Activated CD4-positive, alpha-beta T cell treated with anti-CD3 and anti-CD28 coated beads, Interleukin-2, amount 10 ng/mL, durations not matched to agents 24 days and 14 days (primary cell): ENCODE measurements at regions not wholly inside any gene's neighbourhood (a gene's known extent, or its start where the extent isn't known, plus 50 kb on each side); places are given as distances from the start of the nearest gene placed in this dataset.

Source experiments
- DNase-seq: peaks from one replicate; pipeline ENCODE4 v3.0.0; 2022
- H3K27ac Mint-ChIP-seq: one replicate; pipeline ENCODE4 v1.8.0; 2022; ENCODE audit warnings: mild to moderate bottlenecking, mixed read lengths
- H3K27me3 Mint-ChIP-seq: one replicate; pipeline ENCODE4 v1.8.0; 2022; ENCODE audit warnings: mixed read lengths
- H3K36me3 Mint-ChIP-seq: one replicate; pipeline ENCODE4 v1.8.0; 2022; ENCODE audit warnings: low read depth, mild to moderate bottlenecking, mixed read lengths
- H3K4me1 Mint-ChIP-seq: one replicate; pipeline ENCODE4 v1.8.0; 2021; ENCODE audit warnings: mixed read lengths
- H3K4me3 Mint-ChIP-seq: one replicate; pipeline ENCODE4 v1.8.0; 2022; ENCODE audit warnings: mild to moderate bottlenecking, moderate library complexity, mixed read lengths
- H3K9me3 Mint-ChIP-seq: one replicate; pipeline ENCODE4 v1.8.0; 2021; ENCODE audit warnings: mixed read lengths
- intact Hi-C: fragments of 100-400 bp; cut with micrococcal nuclease; formaldehyde crosslinking; loops from one replicate; pipeline ENCODE4 v1.15.1; 2023

DNA sequence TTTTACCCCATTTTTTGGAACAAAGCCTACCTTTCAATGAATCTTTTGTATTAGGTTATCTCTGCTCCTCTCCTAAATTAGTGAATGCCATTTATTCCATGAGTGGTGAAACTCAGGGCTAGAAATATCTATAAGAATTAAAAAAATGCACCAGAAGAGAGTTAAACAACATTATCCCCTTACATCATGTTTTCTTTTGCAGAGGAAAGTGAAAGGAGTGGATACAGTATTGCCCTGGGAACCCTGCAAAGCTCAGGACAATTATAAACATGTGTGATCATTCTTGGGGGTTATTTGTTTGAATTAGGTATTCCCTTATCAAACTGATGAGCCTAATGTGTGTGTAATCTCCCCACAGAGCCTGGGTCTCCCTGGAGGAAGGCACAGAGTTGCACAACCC lies 559.2 kb downstream of the RNF144A start:
- intact Hi-C loops = no loop called here
- peaks cover 2% of the 10 kb centered on the region for H3K9me3 Mint-ChIP-seq
- DNase-seq = no peak
- H3K36me3 Mint-ChIP-seq = peaks cover 4% of the 10 kb centered on the region
- H3K4me3 Mint-ChIP-seq = no peak overlapping the region
- no peaks in the 10 kb centered on the region for H3K27me3 Mint-ChIP-seq
- peak overlapping the region; percentile 30 for H3K27ac Mint-ChIP-seq
- H3K4me1 Mint-ChIP-seq = peaks cover 35% of the 10 kb centered on the region

DNA sequence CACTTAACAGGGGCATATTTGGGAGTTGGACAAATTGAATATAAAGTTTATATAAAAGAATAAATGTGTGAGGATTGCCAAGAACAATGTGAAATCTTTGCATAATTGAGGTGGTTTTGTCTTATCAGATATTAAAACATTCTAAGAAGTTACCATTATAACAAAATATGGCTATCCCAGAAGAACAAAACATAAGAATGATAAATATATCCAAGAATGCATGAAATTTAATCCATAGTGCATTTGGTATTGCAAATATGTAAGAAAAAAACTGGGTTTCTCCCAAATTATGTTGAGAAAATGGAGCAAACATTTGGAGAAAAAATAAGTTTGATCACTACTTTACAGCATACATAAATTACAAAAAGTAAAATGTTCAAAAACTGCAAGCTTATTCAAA lies 562.4 kb downstream of the RNF144A start:
- peaks cover 27% of the 10 kb centered on the region for H3K4me1 Mint-ChIP-seq
- no peak overlapping the region for H3K4me3 Mint-ChIP-seq
- H3K27ac Mint-ChIP-seq = no peak overlapping the region
- intact Hi-C loops = no loop called here
- no peak for DNase-seq
- peaks cover 14% of the 10 kb centered on the region for H3K9me3 Mint-ChIP-seq
- H3K36me3 Mint-ChIP-seq = peaks cover 14% of the 10 kb centered on the region
- no peaks in the 10 kb centered on the region for H3K27me3 Mint-ChIP-seq

DNA sequence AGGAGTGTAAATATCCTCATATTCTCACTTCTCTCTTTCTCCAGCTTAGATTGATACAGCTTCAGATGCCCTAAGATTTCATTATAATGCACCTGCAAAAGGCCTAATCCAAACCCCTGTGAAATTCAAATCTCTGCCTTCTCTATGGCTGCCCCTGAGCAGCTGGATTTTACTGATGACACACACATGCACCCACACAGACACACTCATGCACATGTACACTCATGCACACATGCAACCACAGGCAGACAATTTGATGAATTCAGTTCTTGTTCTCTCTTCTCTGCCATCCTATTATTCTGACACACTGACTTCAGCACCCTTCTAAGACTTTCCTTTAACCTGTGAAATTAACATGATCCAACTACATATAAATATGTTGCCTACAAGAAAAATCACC lies 563.2 kb downstream of the RNF144A start:
- intact Hi-C loops = no loop called here
- H3K4me1 Mint-ChIP-seq = peaks cover 25% of the 10 kb centered on the region
- no peaks in the 10 kb centered on the region for H3K27me3 Mint-ChIP-seq
- H3K4me3 Mint-ChIP-seq = no peak overlapping the region
- H3K27ac Mint-ChIP-seq = no peak overlapping the region
- H3K9me3 Mint-ChIP-seq = peaks cover 14% of the 10 kb centered on the region
- no peak for DNase-seq
- peaks cover 11% of the 10 kb centered on the region for H3K36me3 Mint-ChIP-seq

DNA sequence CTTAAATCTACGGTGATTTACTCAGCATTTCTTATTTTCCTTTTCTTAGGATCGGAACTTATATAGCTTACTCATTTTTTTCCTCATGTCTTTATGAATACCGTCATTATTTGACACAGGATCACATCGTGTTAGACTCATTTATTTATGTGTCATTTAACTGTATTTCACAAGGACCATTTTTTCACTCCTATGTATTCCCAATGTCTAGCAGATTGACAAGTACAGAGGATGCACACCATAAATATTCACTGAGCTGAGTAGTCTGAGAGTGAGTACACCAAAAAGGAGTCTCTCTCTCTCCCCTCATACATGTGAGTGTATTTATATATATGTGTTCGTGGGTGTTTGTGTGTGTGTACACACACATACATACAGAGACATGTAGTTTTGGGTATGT lies 573.5 kb downstream of the RNF144A start:
- Mint-ChIP-seq H3K4me3 (no peak overlapping the region), H3K9me3 (peaks cover 37% of the 10 kb centered on the region), H3K27ac (no peak overlapping the region), H3K4me1 (peaks cover 2% of the 10 kb centered on the region), H3K36me3 (peaks cover 5% of the 10 kb centered on the region), H3K27me3 (no peaks in the 10 kb centered on the region)
- no peak for DNase-seq
- intact Hi-C loops = no loop called here

DNA sequence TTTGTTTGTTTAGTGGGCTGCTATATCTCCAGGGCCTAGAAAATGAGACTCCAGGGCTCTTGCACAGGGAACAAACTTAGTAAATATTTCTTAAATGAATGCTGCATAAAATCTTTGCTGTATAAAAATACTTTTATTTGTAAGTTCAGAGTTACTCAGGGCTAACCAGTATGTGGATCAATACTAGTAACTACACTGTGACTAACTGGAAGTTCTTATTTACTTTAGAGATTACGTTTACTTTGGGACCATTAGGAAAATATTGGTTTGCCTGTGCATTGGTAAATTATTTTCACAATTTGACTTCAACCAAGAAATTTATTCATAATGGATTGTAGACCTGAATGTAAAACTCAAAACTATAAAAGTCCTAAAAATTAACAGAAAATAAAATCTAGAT lies 575.5 kb downstream of the RNF144A start:
- Mint-ChIP-seq H3K36me3 (peaks cover 5% of the 10 kb centered on the region), H3K9me3 (peaks cover 32% of the 10 kb centered on the region), H3K27ac (no peak overlapping the region), H3K4me1 (peaks cover 11% of the 10 kb centered on the region), H3K27me3 (no peaks in the 10 kb centered on the region), H3K4me3 (no peak overlapping the region)
- intact Hi-C loops = no loop called here
- no peak for DNase-seq

DNA sequence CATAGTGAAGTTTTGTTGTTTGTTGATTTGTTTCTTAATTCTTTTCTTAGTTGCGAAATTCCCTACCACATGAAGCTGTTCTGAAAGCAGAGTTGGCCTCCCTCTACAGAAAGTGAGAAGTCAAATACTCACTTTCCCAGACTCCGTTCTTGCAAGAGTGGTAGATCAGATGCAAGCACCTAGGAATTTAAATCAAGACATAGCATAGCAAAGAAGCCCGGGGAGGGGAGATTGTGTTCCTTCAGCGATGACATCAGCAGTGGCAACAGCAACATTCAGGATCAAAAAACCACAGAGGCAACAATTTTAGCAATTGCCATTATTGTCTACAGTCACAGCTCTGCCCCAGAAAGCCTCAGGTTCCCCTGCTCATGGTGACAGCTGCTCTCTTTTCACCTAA lies 580.0 kb downstream of the RNF144A start:
- Mint-ChIP-seq H3K4me3 (no peak overlapping the region), H3K36me3 (peaks cover 5% of the 10 kb centered on the region), H3K27me3 (no peaks in the 10 kb centered on the region), H3K27ac (no peak overlapping the region), H3K9me3 (peaks cover 20% of the 10 kb centered on the region), H3K4me1 (peaks cover 27% of the 10 kb centered on the region)
- intact Hi-C loops = no loop called here
- DNase-seq = no peak

DNA sequence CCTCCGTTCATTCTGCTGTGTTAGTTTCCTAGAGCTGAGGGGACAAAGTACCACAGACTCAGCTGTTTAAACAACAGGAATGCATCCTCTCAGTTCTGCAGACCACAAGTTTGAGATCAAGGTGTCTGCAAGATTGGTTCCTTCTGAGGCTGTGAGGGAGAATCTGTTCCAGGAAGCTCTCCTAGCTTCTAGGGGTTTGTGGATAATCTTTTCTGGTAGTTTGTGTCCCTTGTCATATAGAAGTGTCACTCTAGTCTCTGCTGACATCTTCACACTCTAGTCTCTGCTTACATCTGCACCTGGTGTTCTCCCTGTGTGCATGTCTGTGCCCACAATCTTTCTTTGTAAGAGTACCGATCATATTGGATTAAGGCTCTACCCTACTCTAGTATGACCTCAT lies 581.8 kb downstream of the RNF144A start:
- Mint-ChIP-seq H3K4me1 (peaks cover 29% of the 10 kb centered on the region), H3K27ac (peak overlapping the region; percentile 35), H3K36me3 (peaks cover 3% of the 10 kb centered on the region), H3K27me3 (no peaks in the 10 kb centered on the region), H3K4me3 (no peak overlapping the region), H3K9me3 (peaks cover 10% of the 10 kb centered on the region)
- DNase-seq = no peak
- intact Hi-C loops = no loop called here

DNA sequence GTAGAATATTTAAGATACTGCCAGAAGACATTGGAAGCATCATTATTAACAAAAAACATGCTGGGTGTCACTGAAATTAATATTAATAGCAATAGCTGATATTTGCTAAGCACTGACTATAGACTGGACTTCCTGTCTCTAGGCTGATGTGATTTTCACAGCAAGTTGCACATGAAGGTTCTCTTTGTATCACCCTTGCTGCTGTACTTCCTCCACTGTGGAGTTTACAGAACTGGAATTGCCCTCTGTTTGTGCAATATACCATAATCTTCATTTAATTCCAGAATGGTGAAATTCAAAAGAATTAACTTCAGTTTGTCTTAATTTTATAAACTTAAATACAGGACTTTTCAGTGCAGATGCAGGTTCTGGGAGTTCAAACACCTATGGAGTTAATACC lies 585.1 kb downstream of the RNF144A start:
- intact Hi-C loops = no loop called here
- H3K36me3 Mint-ChIP-seq = peaks cover 1% of the 10 kb centered on the region
- H3K27me3 Mint-ChIP-seq = no peaks in the 10 kb centered on the region
- peaks cover 15% of the 10 kb centered on the region for H3K9me3 Mint-ChIP-seq
- no peak overlapping the region for H3K27ac Mint-ChIP-seq
- peaks cover 24% of the 10 kb centered on the region for H3K4me1 Mint-ChIP-seq
- no peak for DNase-seq
- H3K4me3 Mint-ChIP-seq = no peak overlapping the region

DNA sequence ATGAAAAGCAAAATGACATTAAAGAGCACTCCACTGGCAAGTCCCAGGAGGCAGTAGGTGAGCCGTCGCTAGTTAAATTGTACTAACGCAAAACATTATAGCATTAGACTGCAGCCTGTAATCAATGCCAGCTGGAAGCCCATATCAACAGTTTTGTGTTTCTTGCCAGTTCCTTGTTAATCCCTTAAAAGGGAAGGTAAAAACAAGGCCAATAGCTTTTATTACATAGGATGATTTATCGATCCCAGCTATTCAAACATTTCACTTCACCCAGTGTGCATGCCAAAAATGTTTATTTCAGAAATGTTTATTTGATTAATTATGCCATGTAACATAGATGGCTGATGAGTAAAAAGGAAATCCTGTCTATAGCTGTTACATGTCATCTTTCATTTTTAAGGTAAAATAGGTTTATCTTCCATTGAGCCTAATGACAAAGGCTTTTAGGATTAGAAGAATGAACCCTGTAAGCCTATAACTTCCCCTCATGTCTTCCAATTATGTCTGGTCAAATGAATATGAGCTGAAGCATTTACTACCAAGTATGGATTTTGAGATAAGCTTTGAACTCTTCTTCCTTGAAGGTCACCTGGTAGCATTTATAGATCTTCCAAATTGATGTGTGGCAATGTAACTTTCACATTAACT lies 591.2 kb downstream of the RNF144A start:
- no peak overlapping the region for H3K4me3 Mint-ChIP-seq
- no peak overlapping the region for H3K27ac Mint-ChIP-seq
- peaks cover 8% of the 10 kb centered on the region for H3K4me1 Mint-ChIP-seq
- no peak for DNase-seq
- H3K36me3 Mint-ChIP-seq = peaks cover 5% of the 10 kb centered on the region
- intact Hi-C loops = no loop called here
- H3K9me3 Mint-ChIP-seq = peaks cover 20% of the 10 kb centered on the region
- H3K27me3 Mint-ChIP-seq = no peaks in the 10 kb centered on the region

DNA sequence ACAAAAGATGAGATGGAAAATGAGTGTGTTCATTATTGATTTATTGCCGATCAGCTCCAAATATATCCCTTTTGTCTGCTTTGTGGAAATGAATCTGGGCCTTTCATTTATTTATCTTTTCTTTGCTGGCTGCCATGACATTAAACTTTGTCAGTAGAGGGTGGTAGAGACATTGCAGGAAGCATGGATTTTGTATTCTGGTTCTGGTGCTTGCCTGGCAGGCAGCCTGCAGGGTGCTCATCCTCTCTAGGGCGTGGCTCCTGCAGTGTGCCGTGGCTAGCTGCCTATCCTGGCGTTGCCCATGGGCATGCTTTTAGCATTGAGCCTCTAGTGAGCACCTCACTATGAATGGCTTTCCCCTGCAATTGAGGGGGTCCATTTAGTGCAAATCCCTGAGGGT lies 593.1 kb downstream of the RNF144A start:
- no peak for DNase-seq
- Mint-ChIP-seq H3K4me1 (peaks cover 13% of the 10 kb centered on the region), H3K36me3 (peaks cover 9% of the 10 kb centered on the region), H3K4me3 (no peak overlapping the region), H3K9me3 (peaks cover 20% of the 10 kb centered on the region), H3K27me3 (no peaks in the 10 kb centered on the region), H3K27ac (no peak overlapping the region)
- intact Hi-C loops = no loop called here

DNA sequence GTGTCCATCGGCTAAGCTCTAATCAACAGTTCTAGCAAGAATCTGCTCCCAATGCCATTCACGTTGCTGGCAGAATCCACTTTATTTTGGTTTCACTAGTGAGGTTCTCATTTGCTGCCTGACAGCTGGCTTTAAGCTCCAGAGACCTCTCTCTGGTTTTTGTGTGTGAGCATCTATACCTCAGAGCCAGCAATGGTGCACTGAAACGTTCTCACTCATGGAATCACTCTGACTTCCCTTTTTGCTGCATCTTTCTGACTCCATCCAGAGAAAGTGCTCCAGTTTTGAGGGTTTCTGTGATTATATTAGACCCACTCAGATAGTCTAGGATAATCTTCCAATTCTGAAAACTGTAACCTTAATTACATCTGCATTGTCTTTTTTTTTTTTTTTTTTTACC lies 596.6 kb downstream of the RNF144A start:
- Mint-ChIP-seq H3K4me3 (no peak overlapping the region), H3K9me3 (peaks cover 18% of the 10 kb centered on the region), H3K36me3 (peaks cover 12% of the 10 kb centered on the region), H3K27ac (no peak overlapping the region), H3K4me1 (peaks cover 37% of the 10 kb centered on the region), H3K27me3 (no peaks in the 10 kb centered on the region)
- DNase-seq = no peak
- intact Hi-C loops = no loop called here

DNA sequence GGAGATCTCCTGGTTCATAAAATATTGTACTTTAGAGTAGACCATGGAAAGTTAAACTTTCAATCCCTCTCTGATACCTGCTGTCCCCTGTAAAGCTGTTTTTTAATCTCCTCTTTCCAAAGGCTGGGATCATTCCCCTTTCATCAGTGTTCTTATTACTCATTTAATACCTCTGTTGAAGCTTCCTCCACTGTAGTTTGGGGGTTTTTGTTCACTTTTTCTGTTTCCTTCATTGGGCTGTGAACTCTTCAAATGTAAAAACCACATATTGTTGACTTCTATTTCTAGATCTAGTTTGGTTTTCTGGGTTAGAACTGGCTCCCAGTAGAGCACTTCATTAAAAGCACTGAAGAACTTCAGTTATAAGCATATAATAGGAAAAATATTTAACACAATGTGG lies 598.1 kb downstream of the RNF144A start:
- Mint-ChIP-seq H3K4me1 (peaks cover 40% of the 10 kb centered on the region), H3K27ac (peak overlapping the region; percentile 80), H3K4me3 (no peak overlapping the region), H3K27me3 (no peaks in the 10 kb centered on the region), H3K9me3 (peaks cover 20% of the 10 kb centered on the region), H3K36me3 (peaks cover 15% of the 10 kb centered on the region)
- intact Hi-C loops = no loop called here
- no peak for DNase-seq

DNA sequence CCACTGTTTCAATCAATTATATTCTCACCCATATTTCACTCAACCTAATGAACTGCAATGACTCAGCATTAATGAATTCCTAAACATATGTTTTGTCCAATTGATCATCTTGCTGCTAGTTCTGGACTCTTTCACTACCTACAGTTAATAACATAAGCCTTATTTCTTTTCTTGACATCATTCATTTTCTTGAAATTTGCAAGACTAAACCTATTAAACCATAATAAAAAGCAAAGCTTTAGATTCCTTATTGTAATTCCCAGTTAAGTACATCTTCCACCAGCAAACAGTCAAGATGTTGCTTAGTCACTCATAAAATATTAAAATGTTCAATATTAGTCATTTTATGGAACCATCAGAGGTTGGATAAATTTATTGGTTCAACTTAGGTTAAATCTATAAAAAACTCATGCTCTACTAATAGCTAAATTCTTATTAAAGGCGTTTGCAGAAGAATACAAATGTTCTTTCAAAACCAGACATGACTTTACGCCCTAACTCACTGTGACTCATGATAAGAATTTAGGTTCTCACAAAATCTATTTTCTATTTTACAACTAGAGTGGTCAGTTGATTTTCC lies 599.4 kb downstream of the RNF144A start:
- peaks cover 13% of the 10 kb centered on the region for H3K36me3 Mint-ChIP-seq
- intact Hi-C loops = loop anchor here (2.0 kb wide), 2 partner anchors 48 to 76 kb away; no protein-coding TSS in a partner anchor
- no peak for DNase-seq

DNA sequence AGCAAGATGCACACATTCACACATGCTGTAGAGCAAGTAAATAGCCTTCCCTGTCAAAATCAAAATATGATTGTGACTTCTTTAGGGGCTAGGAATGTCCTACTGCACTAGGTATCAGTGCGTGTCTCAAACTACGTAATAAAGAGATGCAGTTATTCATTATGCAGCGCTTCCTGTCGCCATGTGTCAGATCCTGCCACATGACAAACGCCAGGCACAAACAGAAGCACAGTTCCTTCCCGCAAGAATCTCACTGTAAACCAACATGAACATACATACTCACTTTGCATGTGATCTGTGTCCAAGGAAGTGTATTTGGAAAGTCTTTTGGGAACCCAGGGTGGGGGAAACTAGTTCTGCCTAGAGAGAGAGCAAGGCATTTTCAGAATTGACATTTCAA lies 599.9 kb downstream of the RNF144A start:
- Mint-ChIP-seq H3K27me3 (no peaks in the 10 kb centered on the region), H3K4me3 (peak overlapping the region; percentile 48), H3K27ac (peak overlapping the region; percentile 89), H3K9me3 (peaks cover 21% of the 10 kb centered on the region), H3K4me1 (peaks cover 38% of the 10 kb centered on the region), H3K36me3 (peaks cover 13% of the 10 kb centered on the region)
- intact Hi-C loops = loop anchor here (2.0 kb wide), 2 partner anchors 48 to 76 kb away; no protein-coding TSS in a partner anchor
- peak; percentile 74 for DNase-seq

More for the DNA sequence above, 599.4 kb downstream of the RNF144A start:
- peaks cover 24% of the 10 kb centered on the region for H3K9me3 Mint-ChIP-seq
- H3K4me3 Mint-ChIP-seq = no peak overlapping the region
- peak overlapping the region; percentile 89 for H3K27ac Mint-ChIP-seq
- H3K27me3 Mint-ChIP-seq = no peaks in the 10 kb centered on the region
- peaks cover 38% of the 10 kb centered on the region for H3K4me1 Mint-ChIP-seq

DNA sequence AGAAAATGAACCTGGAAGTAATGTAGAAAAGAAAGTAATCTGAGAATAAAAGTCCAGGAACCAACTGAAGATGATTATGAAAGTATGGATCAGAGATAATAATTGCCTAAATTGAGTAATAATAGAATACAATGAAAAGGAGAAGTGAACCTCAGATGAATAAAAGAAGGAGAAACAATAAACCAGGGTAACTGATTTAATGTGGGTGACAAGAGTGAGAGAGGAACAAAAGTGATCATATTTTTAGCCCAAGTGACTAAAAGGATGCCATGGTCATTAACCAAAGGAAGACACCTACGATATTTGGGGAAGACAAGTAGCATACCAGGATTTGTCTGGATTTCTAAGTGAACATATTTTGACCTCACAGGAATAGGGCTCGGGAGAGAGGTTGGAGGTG lies 600.6 kb downstream of the RNF144A start:
- Mint-ChIP-seq H3K9me3 (peaks cover 17% of the 10 kb centered on the region), H3K36me3 (peaks cover 13% of the 10 kb centered on the region), H3K4me3 (no peak overlapping the region), H3K27me3 (no peaks in the 10 kb centered on the region), H3K27ac (peak overlapping the region; percentile 71), H3K4me1 (peaks cover 44% of the 10 kb centered on the region)
- no peak for DNase-seq
- intact Hi-C loops = loop anchor here (2.0 kb wide), 2 partner anchors 49 to 75 kb away; no protein-coding TSS in a partner anchor
